22Rv1 (cell line): ENCODE measurements at regions not wholly inside any gene's neighbourhood (a gene's known extent, or its start where the extent isn't known, plus 50 kb on each side); places are given as distances from the start of the nearest gene placed in this dataset.

Experiments
- ZFX ChIP-seq: fragments of 450-650 bp; IDR thresholded peaks from 2 replicates; pipeline ENCODE4 v1.6.1; 2017; ENCODE audit warnings: antibody characterized with exemption, borderline replicate concordance
- TF ChIP-seq, protein P1 (sequence below): fragments of 450-650 bp; IDR thresholded peaks from 2 replicates; pipeline ENCODE4 v1.5.1; 2017; ENCODE audit warnings: mild to moderate bottlenecking

DNA sequence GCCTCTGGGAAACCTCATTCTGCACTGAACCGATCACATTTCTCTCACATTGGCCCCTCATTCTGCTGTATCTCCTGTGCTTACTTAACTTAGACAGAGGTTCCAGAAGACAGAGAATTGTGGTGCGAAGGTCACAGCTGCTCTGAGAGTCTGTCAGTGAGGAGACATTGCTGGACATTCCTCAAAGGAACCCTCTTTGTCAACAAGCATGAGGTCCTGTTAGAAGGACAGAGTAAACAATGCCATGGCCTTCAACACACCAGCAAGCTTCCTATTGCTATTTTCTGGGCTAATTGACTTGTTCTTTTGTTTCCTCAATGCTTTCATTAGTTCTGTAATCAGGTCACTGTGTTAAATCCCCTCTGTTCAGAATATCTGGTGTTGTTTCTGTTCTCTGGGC is 109.3 kb upstream of the FZD8 start:
- TF ChIP-seq, protein P1, sequence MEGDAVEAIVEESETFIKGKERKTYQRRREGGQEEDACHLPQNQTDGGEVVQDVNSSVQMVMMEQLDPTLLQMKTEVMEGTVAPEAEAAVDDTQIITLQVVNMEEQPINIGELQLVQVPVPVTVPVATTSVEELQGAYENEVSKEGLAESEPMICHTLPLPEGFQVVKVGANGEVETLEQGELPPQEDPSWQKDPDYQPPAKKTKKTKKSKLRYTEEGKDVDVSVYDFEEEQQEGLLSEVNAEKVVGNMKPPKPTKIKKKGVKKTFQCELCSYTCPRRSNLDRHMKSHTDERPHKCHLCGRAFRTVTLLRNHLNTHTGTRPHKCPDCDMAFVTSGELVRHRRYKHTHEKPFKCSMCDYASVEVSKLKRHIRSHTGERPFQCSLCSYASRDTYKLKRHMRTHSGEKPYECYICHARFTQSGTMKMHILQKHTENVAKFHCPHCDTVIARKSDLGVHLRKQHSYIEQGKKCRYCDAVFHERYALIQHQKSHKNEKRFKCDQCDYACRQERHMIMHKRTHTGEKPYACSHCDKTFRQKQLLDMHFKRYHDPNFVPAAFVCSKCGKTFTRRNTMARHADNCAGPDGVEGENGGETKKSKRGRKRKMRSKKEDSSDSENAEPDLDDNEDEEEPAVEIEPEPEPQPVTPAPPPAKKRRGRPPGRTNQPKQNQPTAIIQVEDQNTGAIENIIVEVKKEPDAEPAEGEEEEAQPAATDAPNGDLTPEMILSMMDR, result no peak
- no peak for TF ChIP-seq ZFX
